HG02610 (cell line): ENCODE measurements at regions not wholly inside any gene's neighbourhood (a gene's known extent, or its start where the extent isn't known, plus 50 kb on each side); places are given as distances from the start of the nearest gene placed in this dataset.

ENCODE experiments used
- ATAC-seq: cut with Tn5 transposase; IDR thresholded peaks from one replicate; pipeline ENCODE4 v1.9.1; 2021; ENCODE audit warnings: mild to moderate bottlenecking, moderate library complexity; ENCODE audit not compliant: unreplicated experiment

DNA sequence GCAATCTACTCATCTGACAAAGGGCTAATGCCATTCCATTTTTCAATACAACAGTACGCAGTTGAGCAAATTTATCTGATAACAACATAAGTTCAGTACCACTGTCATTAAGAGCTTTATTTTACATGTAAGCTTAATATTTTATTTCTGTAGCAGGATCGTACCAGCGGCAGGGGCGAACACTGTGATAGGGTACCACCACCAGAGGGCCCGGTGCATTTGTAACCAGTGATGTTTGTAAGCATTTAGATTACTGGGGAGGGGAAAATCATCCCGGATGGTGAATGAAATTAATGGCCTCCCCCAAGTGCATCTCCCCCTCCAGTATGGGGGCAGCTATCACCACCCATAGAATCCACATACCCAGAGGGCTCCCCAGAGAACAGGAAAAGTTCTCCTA is 179.0 kb downstream of the ADGRA3 start:
- ATAC-seq, result no peak

DNA sequence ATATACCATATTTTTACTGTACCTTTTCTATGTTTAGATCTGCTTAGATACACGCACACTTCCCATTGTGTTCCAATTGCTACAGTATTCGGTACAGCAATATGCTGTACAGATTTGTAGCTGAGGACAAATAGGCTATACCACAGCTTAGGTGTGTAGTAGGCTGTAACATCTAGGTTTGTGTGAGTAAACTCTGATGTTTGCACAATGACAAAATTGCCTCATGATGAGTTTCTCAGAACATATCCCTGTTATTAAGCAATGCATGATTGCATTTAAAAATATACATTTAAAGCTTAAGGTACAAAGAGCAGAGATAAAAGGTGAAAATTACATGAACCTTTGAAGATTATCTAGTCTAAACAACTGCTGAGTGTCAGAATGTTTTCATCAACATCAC is 181.7 kb downstream of the ADGRA3 start:
- ATAC-seq, result no peak

DNA sequence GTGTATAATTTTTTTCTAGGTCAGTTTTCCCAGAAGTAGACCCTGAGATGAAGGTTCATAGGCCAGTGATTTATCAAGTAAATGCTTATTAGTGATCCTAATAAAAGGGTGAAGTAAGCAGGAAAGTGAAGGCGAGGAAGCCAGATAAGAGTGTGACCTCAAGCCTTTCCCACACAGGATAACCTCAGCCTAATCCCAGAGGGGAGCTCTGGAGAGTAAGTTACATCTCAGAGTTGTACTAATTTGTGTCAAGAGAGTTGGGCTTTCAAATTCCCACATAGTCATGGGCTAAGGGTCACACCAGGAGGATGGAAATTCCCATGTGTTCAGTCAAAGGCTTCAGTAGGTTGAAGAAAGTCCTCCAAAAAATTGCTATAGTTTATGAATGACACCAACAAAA is 191.4 kb downstream of the ADGRA3 start:
- ATAC-seq, result no peak

DNA sequence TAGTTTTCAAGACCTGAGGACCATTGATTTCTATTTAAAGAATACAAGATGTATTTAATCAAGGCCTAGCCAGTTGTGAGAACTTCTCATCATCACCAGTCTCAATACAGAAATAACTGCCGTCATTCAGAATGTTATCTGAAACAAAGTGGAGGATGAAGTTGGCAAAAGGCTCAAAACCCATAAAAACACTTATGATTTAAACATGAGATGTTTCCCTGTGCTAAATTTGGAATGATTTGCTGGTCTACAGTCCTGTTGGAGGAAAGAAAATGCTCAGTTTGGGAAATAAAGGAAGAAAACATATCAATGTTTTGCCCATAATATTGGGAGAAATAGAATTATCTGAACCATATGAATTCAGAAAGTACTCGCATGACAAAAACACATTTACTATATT is 192.2 kb downstream of the ADGRA3 start:
- no peak for ATAC-seq

DNA sequence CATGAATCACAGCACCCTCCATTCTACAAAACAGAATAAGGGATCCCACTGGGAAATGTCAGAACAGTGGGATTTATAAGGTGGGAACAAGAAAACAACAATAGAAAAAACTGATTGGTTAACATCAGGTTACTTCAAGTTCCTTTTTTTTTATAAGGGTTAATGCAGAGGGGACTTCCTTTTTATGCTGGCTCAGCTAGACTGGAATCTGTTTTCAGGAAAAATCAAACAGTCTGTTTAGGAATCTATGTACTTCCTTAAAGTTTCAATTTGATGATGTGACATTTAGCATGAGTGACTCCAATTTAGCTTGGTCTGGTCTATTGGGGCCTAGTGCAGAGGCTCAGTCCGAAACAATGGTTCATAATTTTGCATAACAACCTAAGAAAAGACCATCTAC is 192.9 kb downstream of the ADGRA3 start:
- ATAC-seq, result no peak

DNA sequence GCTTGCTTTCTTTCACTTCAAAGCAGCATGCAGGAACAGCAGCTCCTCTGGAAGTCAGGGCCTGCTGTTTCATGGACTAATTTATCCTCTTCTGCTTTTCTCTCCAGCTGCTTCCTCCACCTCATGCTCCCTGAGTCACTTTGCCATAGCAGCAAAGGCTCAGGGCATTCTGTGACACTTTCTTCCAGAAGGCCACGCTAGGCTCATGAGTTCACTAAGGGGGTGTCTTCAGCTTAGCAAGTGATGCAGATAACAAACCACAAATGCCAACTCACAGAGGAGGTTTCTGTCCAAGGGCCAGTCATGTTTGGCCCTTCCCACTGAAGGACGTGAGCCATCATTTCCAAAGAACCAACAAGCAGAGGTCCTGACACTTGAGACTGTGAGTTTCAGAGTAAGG is 200.2 kb downstream of the ADGRA3 start:
- ATAC-seq, result no peak

DNA sequence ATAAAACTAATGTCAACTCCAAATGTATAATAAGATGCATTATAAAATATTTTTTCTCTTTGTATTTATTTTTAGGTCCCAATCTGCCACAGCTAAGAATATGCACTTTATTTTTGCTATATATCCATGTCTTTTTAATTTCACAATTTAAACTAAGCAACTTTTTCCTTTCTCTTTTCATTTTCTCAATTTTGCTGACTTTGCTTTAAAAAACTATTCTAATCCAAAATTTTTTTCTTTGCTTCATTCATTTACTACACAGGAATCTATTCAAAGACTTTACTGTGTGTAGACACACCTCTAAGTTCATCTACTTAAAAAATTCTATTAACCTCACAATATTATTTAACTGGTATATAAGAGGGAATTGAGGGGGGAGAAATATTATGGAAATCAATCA is 201.9 kb downstream of the ADGRA3 start:
- ATAC-seq, result no peak

DNA sequence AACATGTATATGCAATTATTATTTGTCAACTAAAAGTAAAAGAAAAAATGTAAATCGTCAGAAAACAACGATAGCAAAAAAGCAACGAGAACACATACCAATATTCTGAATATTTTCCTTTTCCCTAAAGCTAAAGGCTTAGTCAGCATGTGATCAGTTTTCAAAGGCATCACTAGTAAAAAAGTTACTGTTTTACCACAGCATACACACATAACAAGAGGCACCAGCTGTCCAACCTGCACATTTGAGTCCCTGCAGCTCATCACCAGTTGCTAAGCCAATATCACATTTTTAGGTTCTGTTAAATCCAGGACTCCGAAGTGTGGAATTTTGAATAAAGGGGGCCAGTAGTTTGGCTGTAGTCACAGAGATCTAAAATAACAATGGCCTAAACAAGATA is 203.8 kb downstream of the ADGRA3 start:
- ATAC-seq, result no peak

DNA sequence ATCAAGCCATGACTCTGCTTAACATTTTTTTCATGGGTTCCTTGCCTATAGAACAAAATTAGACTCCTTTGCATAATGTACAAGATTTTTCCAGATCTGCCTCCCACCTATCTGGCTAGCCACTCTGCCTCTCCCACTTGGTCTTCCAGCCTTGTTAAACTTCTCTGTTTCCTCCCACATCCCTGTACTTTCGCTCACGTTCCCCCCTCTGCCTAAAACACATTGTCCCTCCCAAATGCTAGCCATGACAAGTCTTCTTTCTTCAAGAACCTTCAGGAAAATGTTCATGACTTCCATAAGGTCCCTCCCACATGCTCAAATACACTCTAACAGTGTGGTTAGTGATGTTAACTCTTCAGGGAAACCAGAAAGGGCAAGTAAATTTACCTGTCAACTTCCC is 214.6 kb downstream of the ADGRA3 start:
- ATAC-seq, result no peak

DNA sequence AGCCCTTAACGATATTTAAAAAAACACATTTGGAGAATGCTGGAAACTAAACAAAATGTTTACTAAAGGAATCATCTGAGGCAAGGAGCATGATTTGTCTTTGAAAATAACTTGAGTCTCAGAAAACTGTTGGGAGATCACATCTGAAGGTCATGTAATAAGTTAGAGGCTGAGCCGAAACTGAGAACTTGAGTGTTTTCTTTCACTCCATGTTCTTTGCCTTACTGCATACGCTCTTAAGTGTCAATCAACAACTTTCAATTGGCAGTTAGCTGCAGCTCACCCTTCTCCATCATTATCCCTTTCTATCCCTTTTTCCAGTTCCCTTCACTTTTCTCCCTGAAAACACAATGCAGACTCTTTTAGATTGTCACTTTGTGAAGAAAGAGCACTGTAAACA is 216.2 kb downstream of the ADGRA3 start:
- no peak for ATAC-seq

DNA sequence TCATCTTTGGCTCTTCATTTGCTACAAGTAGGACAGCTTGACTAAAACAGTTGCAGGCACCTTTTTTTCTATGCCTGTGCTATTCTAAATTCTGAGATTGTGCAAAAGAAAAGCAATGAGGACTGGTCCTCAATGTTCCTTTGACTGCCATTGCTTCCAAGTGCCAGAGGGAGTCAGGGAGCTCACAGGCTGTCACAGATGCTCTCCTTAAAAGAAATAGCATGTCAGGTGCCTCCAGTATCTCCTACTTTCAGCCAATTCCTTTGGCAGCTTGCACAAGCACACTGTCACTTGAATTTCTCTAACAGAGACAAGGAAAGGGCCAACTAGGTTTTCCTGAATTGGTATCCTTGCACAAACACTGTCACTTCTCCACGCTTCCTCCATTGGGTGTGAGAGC is 228.2 kb downstream of the ADGRA3 start:
- no peak for ATAC-seq

DNA sequence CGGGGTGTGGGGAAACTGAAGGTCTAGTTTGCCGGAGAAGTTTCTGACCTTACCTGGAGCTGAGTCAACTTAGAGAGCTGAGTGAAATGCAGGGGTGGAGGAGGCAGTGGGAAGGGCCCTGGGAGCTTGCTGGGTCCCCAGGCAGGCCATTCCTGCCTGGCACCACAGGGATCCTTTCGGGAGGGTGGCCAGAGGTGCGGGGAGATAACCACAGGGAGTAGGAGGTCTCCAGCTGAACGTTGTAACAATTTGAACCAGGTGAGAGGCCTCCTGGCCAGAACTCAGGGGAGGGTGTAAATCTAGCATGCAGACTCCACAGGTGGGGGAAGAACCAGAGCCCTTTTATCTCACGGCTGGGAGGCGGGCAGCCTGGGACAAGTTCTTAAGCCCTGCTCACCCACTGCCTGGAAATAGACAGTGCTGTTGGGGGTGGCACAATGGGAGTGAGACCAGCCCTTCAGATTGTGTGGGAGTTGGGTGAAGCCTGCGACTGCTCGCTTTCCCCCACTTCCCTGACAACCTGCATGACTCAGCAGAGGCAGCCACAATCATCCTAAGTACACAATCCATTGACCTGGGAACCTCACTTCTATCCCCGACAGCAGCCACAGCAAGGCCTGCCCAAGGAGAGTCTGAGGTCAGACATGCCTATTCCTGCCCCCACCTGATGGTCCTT is 247.4 kb downstream of the ADGRA3 start:
- ATAC-seq, result no peak

DNA sequence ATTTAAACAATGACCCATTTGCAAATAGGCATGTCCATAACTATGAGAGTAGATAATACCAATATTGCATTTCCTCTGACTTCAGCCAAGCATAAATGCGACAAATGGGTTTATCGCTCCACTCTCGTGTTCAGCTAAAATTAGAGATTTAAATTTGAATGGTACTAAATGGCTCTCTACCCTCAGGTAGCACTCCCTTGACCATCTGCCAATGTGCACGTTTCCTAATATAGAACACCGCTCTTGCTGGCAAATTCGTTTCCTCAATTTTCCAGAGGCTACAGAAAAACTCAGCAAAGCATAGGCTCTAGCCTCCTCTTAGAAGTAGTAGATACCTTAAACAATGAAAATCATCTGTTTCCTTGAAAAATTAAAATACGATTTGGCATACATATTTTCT is 251.6 kb downstream of the ADGRA3 start:
- no peak for ATAC-seq

DNA sequence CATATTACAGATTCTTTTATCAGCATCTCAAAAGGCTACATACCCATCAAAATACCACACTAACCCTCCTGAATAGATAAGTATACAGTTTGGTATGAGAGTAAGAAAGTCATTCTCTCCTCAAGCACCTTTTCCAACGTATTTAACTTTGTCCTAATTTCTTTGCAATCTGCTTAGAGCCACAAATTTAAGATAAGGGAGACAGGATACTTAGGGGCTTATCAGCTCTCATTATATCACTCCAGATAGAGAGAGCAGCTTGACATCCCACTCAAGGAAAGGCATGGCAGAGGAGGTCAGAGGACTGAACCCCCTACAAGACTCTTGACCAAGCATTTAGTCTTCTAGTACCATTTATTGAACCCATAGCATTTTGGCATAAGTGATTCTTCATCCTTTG is 262.4 kb downstream of the ADGRA3 start:
- ATAC-seq, result no peak

DNA sequence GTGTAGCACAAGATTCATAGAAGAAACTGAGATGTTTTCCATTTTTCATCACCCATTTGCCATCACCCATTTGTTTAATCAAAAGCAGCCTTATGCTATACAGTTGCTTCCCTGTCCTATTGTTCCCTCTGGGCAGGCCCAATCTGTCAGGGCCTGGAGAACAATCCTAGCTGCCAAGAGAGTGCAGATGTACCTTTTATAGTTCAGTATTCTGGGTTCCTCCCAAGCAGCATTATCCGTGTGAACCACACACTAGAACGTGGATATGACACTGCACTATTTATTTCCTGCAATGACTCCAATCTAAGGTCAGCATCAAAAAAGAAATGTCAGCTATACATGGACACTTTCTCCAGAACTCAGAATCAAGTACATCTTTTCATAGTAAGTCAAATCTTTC is 269.0 kb downstream of the ADGRA3 start:
- no peak for ATAC-seq

DNA sequence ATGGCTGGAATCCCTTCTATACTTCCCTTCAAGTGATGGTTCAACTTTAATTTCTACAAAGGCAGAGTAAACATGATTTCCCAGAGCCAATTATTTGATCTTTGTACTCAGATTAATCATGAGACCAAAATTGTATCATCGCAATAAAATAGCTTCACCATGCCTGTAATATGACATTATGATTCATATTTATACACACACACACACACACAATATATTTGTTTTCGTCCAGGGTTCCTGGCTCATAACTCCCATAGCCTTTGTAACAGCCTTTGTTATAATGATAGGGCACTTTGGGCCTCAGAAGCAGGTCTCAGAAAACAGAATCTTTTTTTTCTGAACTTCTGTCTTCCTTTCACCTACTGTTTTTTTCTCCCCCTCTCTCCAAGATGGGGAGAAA is 270.6 kb downstream of the ADGRA3 start:
- no peak for ATAC-seq

DNA sequence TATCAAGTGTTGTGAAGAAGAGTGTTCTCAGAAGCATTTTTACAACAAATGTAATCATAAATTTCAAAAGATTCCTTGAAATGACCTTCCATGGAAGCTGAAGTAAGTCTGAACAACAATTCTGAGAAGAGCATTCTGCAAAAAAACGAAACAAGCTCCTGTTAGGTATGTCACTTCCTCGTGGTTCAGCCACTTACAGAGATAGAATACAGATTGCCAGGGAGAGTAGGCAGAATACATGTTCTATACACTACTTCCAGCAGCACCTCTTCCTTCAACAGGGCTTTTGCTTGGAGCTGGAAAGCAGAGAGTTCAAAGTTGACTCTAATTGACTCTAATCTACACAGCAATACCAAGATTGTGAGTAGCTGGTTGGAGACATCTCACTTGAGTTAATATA is 274.5 kb downstream of the ADGRA3 start:
- ATAC-seq, result no peak

DNA sequence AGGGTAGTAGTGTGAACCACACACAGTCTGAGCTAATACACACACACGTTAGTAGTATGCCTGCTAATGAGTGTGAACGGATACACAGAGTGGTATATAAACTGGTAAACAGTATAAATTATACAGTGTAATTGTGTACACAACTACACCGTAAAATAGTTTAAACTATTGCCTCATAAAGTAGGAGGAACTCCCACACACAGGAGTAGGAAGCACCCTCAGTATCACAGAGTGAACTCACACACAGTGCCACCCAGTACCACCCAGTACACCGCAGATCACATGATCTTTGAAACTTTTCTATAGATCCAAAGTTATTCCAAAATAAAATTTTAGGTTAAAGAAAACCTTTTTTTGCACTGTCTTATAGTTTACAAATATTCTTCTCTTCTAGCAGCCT is 275.1 kb downstream of the ADGRA3 start:
- ATAC-seq, result no peak

DNA sequence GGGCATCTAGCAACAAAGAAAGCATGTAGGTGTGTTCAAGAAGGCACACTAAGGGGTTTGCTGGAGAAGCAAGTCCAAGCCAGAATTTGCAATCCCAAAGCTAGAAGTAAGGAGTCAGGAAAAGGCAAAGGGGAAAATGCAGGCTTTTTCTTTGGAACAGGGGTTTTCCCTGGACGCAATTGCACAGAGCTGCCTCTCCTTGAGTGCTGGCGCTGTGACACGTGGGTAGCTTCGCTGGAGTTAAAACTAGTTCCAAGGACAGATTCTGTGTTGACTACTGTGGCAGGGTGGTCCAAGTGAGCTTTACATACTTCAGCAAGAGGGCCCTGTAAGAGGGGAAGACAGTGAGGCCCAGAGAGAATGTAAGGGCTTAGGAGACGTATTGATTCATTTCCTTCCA is 277.1 kb downstream of the ADGRA3 start:
- ATAC-seq, result no peak

DNA sequence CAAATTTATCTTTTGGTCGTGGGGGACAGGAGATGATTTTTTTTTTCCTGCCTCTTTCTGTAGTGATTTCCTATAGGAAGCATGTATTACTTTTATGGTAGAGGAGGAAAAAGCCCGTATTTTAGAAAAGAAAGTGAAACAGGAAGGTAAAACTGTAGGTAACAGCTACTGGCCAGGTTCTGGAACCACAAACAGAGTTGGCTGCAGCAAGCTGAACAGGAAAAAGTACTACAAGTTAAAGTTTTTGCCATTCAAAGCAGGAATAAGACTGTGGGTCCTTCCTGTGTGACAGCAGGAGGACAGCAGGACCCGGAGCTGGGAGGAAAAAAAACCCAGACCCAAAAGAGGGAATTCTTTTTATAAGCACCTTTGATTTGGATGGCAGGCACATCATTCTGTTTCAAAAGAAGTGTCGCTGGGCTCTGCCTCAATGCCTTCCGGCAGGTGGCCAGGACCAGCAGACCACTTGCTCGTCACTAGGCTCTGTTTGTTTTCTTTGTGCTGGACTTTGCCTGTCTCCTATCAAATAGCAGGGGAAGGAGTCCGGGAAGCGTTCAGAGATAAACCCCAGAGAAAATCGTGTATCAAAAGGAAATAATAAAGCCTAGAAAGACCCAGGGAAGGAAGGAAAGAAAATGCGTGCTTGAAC is 277.9 kb downstream of the ADGRA3 start:
- no peak for ATAC-seq

DNA sequence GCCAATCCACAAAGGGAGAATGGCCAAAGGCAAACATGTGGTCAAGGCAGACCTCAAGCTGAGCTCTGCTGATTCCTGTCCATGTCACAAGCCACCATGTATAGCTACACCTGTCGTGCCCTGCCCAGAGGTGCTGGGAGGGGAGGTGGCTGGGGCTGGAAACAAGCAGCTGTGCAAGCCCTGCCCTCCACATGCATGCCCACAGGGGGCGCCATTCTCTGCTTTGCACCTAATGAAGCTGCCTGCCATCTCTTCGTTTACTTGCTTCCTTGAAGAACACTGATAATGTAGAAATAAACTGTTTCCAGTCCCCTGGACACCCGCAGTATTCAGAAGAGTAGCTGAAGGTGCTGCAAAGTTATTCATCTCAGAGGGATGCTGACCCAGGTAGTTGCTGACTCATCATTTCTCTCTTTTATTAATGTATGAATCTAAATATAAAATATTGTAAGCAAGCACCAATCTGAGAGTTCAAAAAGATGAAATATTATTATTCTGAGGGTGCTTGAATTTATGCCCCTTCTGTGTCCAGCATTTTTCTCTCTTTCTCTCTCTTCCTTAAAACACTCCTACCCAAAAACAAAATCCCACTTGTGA is 278.6 kb downstream of the ADGRA3 start:
- ATAC-seq, result no peak

DNA sequence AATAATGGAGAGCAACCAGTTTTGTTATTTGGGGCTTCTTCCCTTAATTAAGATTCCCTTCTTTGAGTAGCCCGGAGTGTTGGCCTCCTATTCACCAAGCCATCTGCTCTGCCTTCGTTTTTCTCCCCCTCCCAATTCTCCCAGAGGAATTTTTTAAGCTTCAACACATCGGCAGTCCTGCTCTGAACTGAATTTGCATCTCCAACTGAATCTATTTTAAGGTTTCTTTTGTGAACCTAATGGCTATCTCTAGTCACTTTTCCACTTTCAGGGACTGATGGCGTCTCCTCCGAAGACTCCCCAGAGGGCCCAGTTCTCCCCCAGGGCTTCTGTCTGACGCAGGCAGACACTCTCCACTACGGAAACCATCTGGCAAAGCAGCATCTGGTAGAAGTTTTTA is 280.2 kb downstream of the ADGRA3 start:
- ATAC-seq, result no peak

DNA sequence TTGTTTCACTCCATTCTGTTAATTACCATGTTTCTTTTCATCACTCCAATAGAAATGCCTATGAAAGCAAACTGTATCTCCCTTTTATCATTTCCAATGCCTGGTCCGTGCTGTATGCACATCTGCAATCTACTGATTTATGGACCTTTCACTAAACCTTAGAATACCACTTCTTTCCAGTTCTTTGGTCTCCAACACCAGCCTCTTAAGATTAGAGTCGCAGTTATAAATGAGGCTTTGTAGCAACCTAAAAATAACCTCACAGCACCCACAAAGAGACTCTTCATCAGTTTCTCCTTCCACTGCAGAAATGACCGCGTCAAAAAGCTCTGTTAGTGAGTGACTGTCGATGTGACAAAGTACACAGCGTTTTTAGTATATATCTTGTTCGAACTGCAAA is 282.6 kb downstream of the ADGRA3 start:
- ATAC-seq, result no peak
